GM18508 (cell line): ENCODE measurements at regions not wholly inside any gene's neighbourhood (a gene's known extent, or its start where the extent isn't known, plus 50 kb on each side); places are given as distances from the start of the nearest gene placed in this dataset.

Source experiments
- ATAC-seq: cut with Tn5 transposase; IDR thresholded peaks from one replicate; pipeline ENCODE4 v1.9.1; 2021; ENCODE audit warnings: moderate number of reproducible peaks; ENCODE audit not compliant: insufficient read depth, unreplicated experiment

DNA sequence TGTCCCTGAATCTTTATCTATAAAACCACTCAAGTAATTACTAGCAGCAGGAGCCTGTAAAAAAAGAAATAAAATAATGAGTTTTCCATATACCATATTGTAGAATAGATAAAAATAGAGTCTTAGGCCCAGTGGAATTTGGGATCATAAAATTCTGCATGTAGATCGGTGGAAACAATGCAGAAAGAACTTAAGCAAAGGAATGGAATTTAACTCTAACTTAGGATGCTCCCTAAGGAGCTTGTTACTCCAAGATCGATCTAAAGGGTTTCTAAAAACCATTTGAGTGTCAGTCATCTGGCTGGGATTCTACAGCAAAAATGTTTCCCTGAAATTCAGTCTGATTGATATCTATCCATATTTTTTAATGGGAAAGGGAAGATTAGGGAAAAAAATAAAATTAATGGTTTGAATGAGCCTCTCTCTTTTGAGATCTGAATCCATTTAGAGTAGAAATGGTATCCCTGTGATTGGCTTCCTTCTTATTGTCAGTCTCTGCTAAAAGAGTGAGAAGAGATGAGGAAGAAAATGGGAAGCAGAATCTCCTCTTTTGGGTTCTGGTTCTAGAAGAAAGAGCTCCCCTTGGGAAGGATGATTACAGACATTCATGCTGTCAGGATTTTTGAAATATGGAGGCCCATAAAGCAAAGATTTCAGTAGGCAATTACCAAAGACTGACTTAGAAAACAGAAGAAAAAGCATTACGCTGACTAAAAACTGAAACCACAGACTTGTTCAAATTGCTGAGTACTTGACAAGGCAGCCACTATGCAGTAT, 564.3 kb upstream of the MARCKS start:
- no peak for ATAC-seq

DNA sequence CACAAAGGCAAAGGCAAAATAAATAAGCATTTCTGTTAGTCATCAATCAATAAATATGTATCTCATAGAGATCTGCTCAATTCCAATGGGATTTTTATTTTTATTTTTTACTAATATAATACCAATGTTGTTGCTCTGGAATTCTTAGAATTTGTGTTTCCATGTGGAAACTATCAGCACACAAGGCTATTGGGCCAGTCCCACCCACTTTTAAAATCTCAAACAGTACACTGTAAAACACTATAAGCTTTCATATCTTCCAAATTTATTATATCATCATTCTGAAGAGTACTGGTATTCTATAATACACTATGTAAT, 563.8 kb upstream of the MARCKS start:
- no peak for ATAC-seq

DNA sequence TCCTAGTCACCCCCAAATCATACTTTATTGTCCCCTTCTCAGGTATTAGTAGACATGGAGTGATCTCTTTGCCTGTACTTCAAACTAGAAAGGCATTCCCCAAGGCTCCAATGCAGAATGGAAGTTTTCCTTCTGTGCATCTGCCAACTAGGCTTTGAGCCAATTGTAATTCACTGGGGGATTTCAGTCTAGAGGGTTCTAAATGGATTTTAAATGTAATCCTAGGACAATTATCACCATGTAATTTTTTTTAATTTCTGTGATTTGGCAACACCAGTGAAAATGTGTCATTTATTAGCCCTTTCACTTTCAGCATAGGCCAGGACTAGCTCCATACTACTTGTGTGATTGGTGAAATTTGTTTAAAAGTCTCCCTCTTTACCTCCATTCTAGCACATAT, 557.6 kb upstream of the MARCKS start:
- ATAC-seq: no peak

DNA sequence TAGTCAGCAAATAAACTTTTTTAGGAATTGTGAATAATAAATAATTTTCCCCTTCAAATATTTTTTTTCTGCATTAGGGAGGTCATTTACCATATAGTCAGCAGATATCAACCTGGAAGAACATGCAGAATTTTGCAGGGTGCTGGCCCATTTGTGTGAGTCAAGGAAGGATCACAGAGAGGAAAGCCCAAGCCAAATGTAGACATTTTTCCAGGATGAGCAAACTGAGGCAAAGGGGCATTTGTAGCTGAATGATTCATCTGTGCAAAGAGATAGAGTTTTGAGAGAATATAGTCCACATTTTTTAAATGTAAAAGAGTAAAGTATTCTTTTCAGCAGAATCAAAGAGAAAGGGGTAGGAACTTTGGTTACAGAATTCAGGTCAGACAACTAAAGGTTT, 555.5 kb upstream of the MARCKS start:
- ATAC-seq: no peak

DNA sequence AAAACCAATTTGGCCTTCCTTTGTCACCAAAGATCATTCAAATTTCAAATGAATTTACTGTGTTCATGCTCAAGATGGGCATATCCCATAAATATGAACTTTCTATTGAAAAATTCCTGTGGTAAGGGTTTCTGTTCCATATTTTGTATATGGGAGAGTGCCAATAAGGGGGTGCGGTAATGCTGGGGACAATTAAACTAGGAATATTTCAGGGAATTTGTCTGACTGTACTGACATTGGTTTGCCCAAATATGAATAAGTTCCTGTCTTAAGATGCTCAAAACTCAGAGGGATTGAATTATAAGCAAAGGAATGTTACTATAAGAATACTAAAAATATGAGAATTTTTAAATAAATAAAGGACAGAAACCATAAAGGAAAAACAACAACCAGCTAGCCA, 553.0 kb upstream of the MARCKS start:
- no peak for ATAC-seq

DNA sequence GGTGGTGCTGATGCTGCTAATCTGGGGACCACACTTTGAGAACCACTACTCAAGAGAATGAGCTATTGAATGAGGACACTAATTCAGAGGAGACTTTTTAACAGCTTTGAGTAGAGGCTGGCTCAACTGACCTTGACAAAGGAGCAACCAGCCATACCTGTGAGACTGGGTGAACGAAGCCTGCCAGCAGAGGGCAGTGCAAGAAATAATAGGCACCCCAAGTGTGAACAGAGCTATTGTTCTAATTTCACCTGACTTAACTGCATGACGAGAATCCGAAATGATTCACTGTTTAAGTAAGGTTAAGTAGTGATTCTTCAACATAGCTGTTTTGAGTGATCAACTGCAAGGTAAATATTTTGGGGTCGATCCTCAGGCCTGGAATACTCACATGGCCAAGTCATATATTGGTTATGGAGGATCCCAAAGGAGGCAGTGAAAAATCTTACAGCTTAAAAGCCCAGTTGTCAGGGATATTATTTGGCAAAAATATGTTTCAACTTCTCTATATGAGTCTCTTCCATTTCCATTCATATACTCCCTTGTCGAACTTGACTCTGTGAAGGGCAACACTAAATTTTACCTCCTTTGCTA, 550.5 kb upstream of the MARCKS start:
- ATAC-seq: peak; percentile 94

DNA sequence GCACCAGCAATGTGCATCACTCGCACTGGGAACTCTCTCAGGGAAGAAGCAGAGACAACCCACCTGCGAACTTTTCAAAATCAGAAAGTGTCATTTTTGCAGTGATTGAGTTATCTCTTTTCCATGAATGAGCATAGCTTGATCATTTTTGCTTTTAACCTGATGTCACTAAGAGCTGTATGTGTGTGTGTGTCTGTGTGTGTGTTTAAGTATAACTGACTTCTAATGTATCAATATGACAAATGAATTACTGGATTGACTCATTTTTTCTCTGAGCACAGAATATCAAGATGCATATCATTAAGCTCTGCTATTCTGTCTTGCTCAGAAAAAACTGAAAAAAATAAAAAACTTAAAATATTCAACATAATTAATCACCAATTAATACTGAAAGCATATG, 548.9 kb upstream of the MARCKS start:
- ATAC-seq: no peak

DNA sequence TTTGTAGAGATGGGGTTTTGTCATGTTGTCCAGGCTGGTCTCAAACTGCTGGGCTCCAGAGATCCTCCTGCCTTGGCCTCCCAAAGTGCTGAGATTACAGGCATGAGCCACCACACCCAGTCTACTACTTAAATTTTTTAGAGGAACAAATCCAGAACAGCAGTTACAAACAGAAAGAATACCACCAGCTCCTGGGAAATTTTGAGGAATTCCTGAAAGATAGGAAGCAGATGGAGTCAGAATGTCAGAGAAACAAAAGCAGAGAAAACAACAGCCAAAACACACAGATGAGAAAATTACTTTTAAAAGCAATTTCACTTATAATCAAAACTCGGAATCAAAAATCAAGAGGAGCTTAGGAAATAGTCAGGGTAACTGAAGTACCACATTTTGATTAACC, 543.3 kb upstream of the MARCKS start:
- no peak for ATAC-seq

DNA sequence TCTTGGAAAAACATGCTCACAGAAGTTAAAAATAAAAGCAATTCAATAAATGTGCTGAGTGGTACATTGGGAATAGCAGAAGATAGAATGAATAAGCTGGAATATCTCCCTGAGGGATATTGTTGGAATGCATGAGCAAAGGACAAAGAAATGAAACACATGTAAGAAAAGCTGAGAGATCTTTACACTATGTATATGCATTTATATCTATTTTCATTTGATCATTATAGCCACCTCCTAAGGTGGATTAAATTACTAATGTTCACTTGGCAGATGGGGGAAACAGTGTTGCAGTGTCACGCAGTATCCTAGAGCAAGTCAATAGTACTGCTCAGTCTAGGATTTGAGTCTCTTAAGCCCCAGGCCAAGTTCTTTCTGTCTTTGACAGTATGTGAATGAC, 542.0 kb upstream of the MARCKS start:
- no peak for ATAC-seq

DNA sequence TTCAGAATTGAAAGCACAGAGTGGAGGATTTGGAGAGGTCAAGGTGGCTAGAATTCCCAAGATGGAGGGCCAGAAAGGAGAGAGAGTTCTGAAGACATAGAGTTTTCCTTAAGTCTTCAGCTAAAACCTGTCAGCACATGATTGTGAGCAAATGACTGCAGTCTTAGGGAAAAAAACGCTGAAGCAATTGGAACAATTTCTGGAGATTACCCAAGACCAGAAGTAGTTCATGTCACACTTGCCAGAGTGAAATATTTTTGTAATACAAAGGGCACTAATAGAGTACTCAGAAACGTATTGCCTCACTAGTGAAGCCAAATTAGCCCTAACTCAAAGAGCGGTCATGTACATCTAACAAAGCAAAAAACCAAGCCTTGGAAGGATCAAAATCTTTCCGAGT, 541.3 kb upstream of the MARCKS start:
- no peak for ATAC-seq

DNA sequence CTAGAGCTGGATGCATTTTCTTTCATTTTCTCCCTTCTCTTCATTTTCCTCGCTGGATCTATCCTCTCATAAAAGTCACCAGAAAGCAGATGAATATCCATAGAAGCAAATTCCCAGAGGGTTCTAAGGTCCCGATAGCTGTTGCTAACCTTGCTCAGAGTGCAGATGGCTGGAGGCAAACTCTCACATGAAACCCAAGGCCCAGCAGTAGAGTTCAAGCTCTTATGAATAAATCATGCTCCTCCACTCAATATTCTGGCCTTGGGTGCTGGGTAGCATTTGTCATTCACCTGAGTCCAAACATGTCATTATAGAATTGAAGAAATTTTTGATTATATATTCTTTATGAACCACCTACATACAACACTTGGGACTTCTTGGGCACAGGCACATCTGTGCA, 539.7 kb upstream of the MARCKS start:
- no peak for ATAC-seq

DNA sequence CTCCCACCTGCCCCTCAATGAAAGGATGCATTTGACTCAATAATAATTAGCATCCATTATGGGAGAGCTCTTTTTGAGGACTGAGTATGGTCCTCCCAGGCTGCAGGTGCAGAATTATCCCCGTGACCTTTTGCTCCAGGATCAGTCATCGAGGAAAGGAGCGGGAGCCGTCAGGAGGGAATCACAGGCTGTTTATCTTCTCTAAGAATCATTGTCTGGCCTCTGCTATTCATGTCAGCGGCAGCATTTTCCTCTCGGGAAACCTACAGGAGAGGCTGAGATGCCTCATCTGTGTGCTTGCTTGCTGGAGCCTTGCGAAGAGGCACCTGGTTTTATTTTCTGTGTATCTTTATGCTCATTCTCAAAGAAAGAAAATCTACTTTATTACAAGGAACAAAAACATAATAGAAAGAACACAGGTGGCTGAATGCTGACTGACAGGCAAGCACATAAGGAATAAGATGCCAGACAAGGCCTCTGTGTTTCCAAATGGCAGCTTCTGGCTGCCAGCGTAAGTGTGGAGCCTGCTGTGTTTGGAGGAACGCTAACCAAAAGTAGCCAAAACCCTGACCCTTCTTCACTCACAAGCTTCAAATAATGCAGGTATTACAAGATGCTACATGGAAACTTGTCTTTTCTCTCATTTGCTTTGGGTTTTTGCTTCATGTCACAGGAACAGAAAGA, 539.1 kb upstream of the MARCKS start:
- no peak for ATAC-seq

DNA sequence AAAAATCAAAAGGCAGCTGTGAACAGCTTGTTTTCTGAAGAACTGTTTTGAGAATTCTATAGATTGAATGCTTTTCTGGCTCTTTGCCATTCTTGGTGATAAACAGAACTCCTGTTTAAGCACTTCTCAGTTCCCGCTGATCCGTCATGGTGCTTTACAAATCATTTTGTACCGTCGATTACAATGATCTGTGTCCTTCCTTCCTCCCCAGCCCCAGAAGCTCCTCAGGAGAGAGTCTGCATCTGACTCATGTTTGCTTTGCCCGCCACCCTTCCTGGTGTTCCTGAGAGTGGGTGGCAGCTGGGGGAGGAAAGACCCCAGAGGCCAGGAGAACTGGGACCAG, 538.6 kb upstream of the MARCKS start:
- no peak for ATAC-seq

DNA sequence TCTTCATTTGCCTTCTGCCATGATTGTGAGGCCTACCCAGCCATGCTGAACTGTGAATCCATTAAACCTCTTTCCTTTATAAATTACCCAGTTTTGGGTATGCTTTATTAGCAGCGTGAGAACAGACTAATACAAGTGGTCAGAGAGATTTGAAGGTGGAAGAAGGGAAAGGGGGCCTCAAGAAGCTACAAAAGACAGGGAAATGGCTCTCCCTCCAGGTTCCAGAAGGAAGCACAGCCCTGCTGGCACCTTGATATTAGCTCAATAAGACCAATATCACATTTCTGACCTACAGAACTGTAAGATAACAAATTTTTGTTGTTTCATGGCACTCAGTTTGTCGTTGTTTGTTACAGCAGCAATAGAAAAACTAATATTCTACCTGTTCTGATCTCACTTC, 536.5 kb upstream of the MARCKS start:
- ATAC-seq: no peak

DNA sequence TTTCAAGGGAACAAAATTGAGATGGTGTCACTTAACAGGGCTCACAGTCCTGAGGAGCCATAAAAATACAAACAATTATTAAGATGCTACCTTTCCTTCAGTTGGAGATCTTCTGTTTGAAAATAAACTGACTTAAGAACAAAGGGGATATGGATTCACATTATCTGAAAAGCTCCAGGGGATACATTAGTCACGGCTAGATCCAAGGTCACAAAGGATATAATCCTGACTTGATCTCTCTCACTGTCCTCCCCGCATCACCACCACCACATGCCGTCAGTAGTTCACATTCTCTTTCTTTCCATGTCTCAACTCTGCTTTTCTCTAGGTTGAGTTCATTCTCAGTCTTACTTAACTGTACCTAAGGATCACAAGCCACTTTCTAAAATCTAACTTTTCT, 530.4 kb upstream of the MARCKS start:
- ATAC-seq: no peak

DNA sequence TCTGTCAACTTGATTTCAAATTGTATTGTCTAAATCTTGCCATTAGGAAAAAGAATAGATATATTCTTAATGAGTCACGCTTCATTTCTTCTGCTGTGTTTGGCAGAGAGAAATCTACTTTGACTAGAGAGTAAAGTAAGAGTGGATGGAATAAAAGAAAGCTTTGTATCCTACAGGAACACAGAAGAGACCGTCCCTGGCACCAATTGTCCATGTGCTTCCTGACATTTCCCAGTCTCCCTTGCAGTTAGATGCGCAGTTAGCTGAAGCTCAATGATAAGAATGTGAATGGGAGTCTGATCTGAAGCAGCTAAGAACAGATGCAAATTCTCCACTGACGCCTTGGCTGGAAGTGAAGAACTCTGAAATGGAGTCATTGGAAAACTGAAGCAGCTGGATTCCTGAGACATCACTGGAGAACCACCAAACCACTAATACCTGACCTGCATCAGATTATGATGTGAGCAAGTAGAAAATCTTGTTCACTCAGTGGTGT, 528.2 kb upstream of the MARCKS start:
- ATAC-seq: no peak

DNA sequence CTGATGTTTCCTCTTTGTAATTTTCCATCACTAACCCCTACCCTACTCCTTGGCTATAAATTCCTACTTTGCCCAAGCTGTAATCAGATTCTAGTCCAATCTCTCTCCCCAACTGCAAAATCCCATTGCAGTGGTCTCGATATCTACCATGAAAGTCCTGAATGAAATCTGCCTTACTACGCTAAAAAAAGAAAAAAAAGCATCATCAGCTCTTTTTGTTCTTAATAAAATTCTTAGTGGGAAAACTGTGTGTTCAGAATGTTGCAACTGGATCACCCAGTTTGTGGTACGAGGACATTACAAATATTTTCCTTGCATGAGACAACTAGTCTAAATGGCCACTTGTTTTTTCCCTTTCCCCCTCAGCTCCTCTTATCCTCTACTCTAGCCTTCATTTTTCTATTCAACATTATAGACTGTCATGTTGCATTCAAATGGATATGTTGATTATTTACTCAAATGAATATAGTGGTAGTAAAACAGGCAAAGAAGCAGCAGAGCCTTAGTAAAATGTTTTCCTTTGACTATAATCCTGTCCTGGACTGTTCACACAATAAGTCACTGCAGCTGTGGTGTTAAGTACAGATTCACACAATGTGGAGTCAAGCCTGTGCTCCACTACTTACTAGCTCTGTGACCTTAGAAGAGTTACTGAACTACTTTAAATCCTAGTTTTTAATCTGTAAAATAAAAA, 527.1 kb upstream of the MARCKS start:
- no peak for ATAC-seq

DNA sequence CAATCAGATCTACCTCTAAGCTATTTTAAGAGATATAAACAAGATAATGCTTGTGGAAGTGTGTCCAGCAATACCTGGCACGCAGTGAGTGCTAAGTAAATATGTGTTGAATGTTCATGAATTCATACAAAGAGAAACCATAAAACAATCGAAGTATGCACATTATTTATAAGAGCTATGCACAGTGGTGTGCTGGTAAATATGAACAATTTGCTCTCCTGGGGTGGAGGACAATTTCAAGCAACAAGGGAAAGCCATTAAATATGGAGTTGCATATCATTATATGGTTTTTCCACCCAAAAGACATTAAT, 526.6 kb upstream of the MARCKS start:
- no peak for ATAC-seq

DNA sequence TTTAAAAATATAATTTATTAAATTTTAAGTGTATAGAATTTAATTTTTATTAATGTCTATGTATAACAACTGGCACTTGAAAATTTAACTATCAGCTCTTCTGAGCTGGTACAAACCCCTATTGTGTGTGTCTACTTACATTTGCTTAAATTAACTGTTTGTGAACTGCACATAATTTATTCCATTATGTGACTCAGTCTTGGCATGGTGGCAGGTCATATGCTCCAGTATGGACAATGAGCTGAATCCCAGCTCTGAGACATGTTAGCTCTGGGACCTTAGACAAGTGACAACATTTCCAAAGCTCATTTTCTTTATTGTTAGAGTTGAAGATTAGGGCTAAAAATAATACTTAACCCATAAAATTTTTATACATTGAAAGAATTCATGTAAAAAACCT, 526.1 kb upstream of the MARCKS start:
- ATAC-seq: no peak

DNA sequence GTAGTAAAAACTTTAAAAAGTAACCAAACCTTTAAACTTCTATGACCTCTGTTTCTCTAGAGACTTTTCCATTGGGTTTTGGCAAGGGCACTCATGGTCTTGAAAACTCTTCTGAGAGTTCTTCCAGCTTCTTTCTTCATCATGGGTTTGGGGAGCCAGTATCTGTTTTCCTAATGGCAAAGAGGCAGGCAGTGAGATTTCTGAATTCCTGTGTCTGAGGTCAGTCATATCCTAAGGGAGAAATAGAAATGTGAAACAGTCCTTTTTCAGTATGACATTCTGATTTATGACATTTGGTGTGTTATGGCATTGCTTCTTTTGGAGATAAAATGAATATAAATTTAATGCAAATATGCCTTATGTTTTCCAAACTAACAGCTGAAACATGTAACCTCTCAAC, 518.5 kb upstream of the MARCKS start:
- ATAC-seq: no peak

DNA sequence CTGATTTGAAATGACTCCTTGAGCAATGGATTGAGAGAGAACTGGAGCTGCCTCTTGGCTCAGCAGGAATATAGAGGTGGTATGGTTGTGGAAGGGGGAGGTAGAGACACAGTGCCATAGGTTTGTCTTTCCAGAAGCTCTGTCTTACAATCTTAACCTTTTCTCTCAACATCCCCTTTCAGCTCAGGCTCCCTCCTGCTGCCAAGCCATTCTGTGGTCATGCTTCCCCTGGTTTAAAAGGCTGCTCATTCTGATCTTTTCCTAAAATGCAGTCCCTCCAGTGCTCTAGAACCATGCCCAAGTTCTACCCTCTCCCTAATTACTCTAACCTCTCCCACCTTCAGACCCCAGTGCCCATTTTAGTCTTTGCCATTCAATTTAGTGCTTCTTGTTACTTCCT, 517.9 kb upstream of the MARCKS start:
- no peak for ATAC-seq

DNA sequence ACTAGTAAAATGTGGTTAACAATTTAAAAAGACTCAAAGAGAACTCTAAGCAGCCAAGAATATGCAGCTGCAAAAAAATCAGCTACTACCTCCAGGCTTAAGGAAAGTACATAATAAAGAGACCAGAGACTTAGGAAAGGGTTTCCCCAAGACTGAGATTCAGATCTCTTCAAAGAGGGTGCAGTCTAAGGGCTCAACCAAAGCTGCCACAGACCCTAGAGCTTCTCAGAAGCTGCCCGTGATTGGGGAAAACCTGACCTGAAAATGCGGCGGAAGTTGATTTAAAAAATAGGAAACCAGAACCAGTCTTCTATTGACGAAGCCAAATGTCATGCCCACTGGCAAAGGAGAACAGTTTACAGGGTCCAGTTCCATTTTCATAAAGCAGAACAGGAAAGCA, 516.8 kb upstream of the MARCKS start:
- no peak for ATAC-seq
